Glutamatergic neuron (in vitro differentiated cells): ENCODE measurements at regions not wholly inside any gene's neighbourhood (a gene's known extent, or its start where the extent isn't known, plus 50 kb on each side); places are given as distances from the start of the nearest gene placed in this dataset.
"Not testable (repeated sequence)": the region's sequence is repeated elsewhere in the genome, so short reads cannot be mapped to it uniquely, and the experiment has no call there.

ENCODE experiments used
- DNase-seq: peaks from one replicate; pipeline ENCODE4 v3.0.0; 2022
- H3K27ac Mint-ChIP-seq: one replicate; pipeline ENCODE4 v1.8.0; 2020; ENCODE audit warnings: mild to moderate bottlenecking, mixed read lengths, inconsistent platforms; ENCODE audit not compliant: unreplicated experiment
- H3K27me3 Mint-ChIP-seq: one replicate; pipeline ENCODE4 v1.8.0; 2020; ENCODE audit warnings: mild to moderate bottlenecking, moderate library complexity, mixed read lengths, inconsistent platforms; ENCODE audit not compliant: unreplicated experiment
- H3K36me3 Mint-ChIP-seq: one replicate; pipeline ENCODE4 v1.8.0; 2020; ENCODE audit warnings: mild to moderate bottlenecking, mixed read lengths, inconsistent platforms; ENCODE audit not compliant: unreplicated experiment
- H3K4me1 Mint-ChIP-seq: one replicate; pipeline ENCODE4 v1.8.0; 2020; ENCODE audit warnings: mild to moderate bottlenecking, low read depth, mixed read lengths, inconsistent platforms; ENCODE audit not compliant: unreplicated experiment
- H3K4me3 Mint-ChIP-seq: one replicate; pipeline ENCODE4 v1.8.0; 2020; ENCODE audit warnings: mild to moderate bottlenecking, mixed read lengths, inconsistent platforms; ENCODE audit not compliant: unreplicated experiment
- H3K9me3 Mint-ChIP-seq: one replicate; pipeline ENCODE4 v1.8.0; 2020; ENCODE audit warnings: mild to moderate bottlenecking, moderate library complexity, mixed read lengths, inconsistent platforms; ENCODE audit not compliant: unreplicated experiment
- TF ChIP-seq, protein P1 (sequence below): fragments of 200-600 bp; sonication (generic); IDR thresholded peaks from one replicate; pipeline ENCODE4 v1.5.0; 2021; ENCODE audit not compliant: partially characterized antibody, unreplicated experiment

DNA sequence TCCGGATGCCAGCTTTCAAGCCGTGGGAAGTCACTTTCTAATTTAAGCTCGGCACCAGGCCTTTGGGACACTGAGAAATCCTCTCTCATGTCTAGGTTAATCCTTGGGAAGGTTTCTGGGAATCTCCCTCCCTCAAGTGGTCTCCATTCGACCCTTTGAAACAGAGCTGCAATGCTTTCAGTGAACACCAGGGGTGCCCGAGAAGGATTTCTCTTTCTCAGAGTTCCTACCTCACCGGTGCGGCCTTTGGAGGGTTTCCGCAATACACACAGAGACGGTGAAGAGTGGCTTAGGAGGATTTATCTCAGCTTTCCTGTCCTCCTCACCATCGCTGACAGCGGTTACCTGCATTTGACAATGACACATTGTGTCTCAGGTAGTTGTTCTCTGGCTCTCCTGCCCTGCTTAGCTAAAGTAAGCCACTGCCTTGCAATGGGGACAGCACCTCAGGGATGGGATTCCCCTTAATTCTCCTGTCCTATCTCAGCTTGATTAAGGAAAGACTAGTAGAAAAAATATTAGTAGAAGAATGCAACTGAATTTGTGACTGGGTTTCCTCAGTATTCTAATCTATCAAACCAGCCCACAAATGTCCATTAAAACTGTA lies 180.6 kb downstream of the GABRG2 start:
- H3K36me3 Mint-ChIP-seq, result no peaks in the 10 kb centered on the region
- H3K4me1 Mint-ChIP-seq, result no peaks in the 10 kb centered on the region
- H3K27me3 Mint-ChIP-seq, result no peaks in the 10 kb centered on the region
- peak; percentile 57 for DNase-seq
- H3K27ac Mint-ChIP-seq, result no peak overlapping the region
- H3K9me3 Mint-ChIP-seq, result no peaks in the 10 kb centered on the region
- H3K4me3 Mint-ChIP-seq, result no peak overlapping the region
- TF ChIP-seq, protein P1, sequence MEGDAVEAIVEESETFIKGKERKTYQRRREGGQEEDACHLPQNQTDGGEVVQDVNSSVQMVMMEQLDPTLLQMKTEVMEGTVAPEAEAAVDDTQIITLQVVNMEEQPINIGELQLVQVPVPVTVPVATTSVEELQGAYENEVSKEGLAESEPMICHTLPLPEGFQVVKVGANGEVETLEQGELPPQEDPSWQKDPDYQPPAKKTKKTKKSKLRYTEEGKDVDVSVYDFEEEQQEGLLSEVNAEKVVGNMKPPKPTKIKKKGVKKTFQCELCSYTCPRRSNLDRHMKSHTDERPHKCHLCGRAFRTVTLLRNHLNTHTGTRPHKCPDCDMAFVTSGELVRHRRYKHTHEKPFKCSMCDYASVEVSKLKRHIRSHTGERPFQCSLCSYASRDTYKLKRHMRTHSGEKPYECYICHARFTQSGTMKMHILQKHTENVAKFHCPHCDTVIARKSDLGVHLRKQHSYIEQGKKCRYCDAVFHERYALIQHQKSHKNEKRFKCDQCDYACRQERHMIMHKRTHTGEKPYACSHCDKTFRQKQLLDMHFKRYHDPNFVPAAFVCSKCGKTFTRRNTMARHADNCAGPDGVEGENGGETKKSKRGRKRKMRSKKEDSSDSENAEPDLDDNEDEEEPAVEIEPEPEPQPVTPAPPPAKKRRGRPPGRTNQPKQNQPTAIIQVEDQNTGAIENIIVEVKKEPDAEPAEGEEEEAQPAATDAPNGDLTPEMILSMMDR, result peak; percentile 69

DNA sequence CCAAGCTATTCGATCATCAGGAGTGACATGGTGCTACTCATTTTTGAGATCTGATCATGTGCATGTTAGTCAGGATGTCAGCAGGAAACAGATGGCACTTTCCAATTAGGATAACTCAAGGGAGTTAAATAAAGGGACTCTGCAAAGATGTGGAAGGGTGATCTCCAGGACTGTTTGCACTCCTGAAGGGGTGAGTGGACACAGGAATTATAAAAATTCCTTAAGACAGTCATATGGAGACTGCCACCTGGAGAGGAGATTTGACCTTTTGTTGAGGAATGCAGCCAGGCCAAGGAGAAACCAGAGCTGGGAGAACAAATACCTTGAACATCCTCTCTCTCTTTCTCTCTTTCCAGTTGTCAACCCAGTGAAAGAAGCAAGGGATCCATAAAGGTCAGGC lies 189.1 kb downstream of the GABRG2 start:
- Mint-ChIP-seq H3K9me3 (peaks cover 2% of the 10 kb centered on the region), H3K36me3 (no peaks in the 10 kb centered on the region), H3K4me3 (no peak overlapping the region), H3K27me3 (no peaks in the 10 kb centered on the region), H3K4me1 (peaks cover 3% of the 10 kb centered on the region), H3K27ac (no peak overlapping the region)
- DNase-seq, result no peak
- TF ChIP-seq, protein P1, result no peak

DNA sequence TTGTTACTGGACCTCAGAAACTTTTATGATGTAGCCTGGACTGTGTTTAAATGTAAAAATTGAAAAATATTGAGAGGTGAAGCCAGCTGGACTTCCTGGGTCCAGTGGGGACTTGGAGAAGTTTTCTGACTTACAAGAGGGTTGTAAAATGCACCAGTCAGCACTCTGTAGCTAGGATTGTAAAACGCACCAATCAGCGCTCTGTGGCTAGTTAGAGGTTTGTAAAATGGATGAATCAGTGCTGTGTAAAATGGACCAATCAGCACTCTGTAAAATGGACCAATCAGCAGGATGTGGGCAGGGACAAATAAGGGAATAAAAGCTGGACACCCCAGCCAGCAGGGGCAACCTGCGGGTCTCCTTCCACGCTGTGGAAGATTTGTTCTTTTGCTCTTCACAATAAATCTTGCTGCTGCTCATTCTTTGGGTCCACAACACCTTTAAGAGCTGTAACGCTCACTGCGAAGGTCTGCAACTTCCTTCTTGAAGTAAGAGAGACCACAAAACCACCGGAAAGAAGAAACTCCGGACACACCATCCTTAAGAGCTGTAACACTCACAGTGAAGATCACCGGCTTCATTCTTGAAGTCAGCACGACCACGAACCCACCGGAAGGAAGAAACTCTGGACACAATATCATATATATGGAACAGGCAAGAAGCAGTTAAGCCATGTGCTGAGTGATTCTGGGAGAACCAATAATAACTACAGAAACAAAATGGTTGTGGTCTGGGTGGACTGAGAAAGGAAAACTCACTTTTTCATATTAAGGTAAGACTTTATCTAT lies 201.3 kb downstream of the GABRG2 start:
- no peak overlapping the region for H3K4me3 Mint-ChIP-seq
- TF ChIP-seq, protein P1, result no peak
- H3K27ac Mint-ChIP-seq, result no peak overlapping the region
- H3K27me3 Mint-ChIP-seq, result no peaks in the 10 kb centered on the region
- H3K4me1 Mint-ChIP-seq, result no peaks in the 10 kb centered on the region
- no peak for DNase-seq
- no peaks in the 10 kb centered on the region for H3K36me3 Mint-ChIP-seq
- H3K9me3 Mint-ChIP-seq, result no peaks in the 10 kb centered on the region

DNA sequence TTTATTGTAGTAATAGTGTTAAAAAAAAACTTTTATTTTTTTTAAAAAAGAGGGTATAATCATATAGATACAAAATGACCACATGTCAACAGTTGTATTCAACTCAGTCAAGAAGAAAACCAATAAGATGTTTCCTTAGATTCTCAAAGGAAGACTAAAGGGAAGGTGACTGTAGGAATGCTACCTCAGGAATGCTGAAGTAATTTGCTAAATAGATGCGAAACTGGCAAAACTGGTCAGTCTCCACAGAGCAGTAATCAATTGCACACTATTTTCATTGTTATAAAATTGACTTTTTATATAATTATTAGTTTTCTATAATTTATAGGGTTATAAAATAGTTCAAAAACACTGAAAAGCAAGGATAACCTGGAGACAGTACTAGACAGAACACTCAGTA lies 204.8 kb downstream of the GABRG2 start:
- Mint-ChIP-seq H3K4me3 (no peak overlapping the region), H3K9me3 (no peaks in the 10 kb centered on the region), H3K36me3 (no peaks in the 10 kb centered on the region), H3K27ac (no peak overlapping the region), H3K27me3 (peaks cover 4% of the 10 kb centered on the region), H3K4me1 (no peaks in the 10 kb centered on the region)
- DNase-seq, result no peak
- TF ChIP-seq, protein P1, result no peak

DNA sequence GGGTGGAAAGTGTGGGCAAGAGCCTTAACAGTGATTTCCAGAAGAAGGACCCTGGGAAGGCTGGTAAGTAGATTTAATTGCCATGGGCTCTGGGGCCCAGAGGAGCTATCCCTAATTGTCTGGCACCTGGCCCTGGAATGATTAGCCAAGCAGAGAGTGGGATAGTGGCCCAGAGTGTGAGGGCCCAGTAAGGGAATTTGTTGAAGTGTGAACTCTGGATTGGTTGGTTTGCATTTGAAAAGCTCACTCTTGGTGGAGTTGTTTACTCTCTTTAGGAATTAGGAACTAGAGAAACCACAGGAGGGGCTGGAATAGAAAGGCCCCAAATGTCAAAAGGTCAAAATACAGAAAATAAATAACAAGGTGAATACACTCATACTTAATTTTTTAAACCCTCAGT lies 207.1 kb downstream of the GABRG2 start:
- Mint-ChIP-seq H3K27me3 (peaks cover 4% of the 10 kb centered on the region), H3K36me3 (no peaks in the 10 kb centered on the region), H3K4me3 (no peak overlapping the region), H3K4me1 (no peaks in the 10 kb centered on the region), H3K9me3 (peaks cover 2% of the 10 kb centered on the region), H3K27ac (no peak overlapping the region)
- DNase-seq, result no peak
- TF ChIP-seq, protein P1, result no peak

DNA sequence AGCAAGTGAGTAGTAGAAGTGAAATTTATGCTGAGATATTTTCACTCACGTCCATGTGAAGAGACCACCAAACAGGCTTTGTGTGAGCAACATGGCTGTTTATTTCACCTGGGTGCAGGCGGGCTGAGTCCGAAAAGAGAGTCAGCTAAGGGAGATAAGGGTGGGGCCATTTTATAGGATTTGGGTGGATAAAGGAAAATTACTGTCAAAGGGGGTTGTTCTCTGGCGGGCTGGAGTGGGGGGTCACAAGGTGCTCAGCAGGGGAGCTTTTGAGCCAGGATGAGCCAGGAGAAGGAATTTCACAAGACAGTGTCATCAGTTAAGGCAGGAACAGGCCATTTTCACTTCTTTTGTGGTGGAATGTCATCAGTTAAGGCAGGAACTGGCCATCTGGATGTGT lies 207.8 kb downstream of the GABRG2 start:
- not testable (repeated sequence) for H3K9me3 Mint-ChIP-seq, H3K36me3 Mint-ChIP-seq, H3K27me3 Mint-ChIP-seq, H3K27ac Mint-ChIP-seq, DNase-seq, H3K4me3 Mint-ChIP-seq, H3K4me1 Mint-ChIP-seq
